GM12878 (cell line): ENCODE measurements at regions not wholly inside any gene's neighbourhood (a gene's known extent, or its start where the extent isn't known, plus 50 kb on each side); places are given as distances from the start of the nearest gene placed in this dataset.

Experiments
- ATAC-seq: fragments of 200-7000 bp; cut with Tn5 transposase; 3 replicates; pipeline ENCODE4 v1.9.1; 2020; ENCODE audit warnings: mild to moderate bottlenecking, moderate library complexity
- BruUV-seq: library from RNA; stranded (reverse); fragments of 400-500 nt; replicated peaks from 2 replicates; lab custom pipeline; 2021; lab: Mats Ljungman, UMichigan
- CTCF ChIA-PET: fragments of 300-600 bp; sonication (Branson Sonifier 250); formaldehyde crosslinking; extraction: SDS; loops from one replicate; lab custom pipeline; 2021; ENCODE audit warnings: inconsistent platforms; lab: Yijun Ruan, JAX
- POLR2A ChIA-PET: fragments of 350-600 bp; formaldehyde crosslinking; extraction: SDS; loops from one replicate; lab custom pipeline; 2021; ENCODE audit warnings: inconsistent platforms; lab: Charles Lee
- RAD21 ChIA-PET: fragments of 300-600 bp; sonication (Branson Sonifier 250); formaldehyde crosslinking; loops from one replicate; lab custom pipeline; 2023; ENCODE audit warnings: antibody characterized with exemption; ENCODE audit not compliant: unreplicated experiment; lab: Charles Lee
- SMC1A ChIA-PET: fragments of 300-600 bp; sonication (Branson Sonifier 250); formaldehyde crosslinking; loops from one replicate; lab custom pipeline; 2023; ENCODE audit not compliant: unreplicated experiment, uncharacterized antibody; lab: Charles Lee
- DNase-seq: peaks from one replicate; pipeline ENCODE4 v3.0.0-alpha.2; 2011; ENCODE audit warnings: low read depth, low spot score
- FAIRE-seq: peaks from 3 replicates; lab custom pipeline; 2011; peaks lifted over from hg19 to GRCh38; lab: Jason Lieb, UNC
- H2AFZ ChIP-seq: 2 replicates; pipeline ENCODE4 v1.6.0; 2011; ENCODE audit warnings: low read depth, low read length, control low read depth; ENCODE audit not compliant: control insufficient read depth
- H3K27ac ChIP-seq: 2 replicates; pipeline ENCODE4 v1.5.1; 2011; ENCODE audit warnings: control low read depth; ENCODE audit not compliant: control insufficient read depth, insufficient read depth
- H3K27me3 ChIP-seq, 2 experiments: replicated peaks in 1 of 2; 2 replicates each; pipeline versions ENCODE4 v1.6.0 to v1.6.1; 2011; ENCODE audit warnings: low read length in 1 of 2; ENCODE audit not compliant: control insufficient read depth in 2 of 2, insufficient read depth in 2 of 2
- H3K36me3 ChIP-seq, 2 experiments: 2 replicates each; pipeline ENCODE4 v1.5.1; 2011; ENCODE audit warnings: low read length in 1 of 2; ENCODE audit not compliant: control insufficient read depth in 2 of 2, insufficient read depth in 2 of 2
- H3K4me1 ChIP-seq: 2 replicates; pipeline ENCODE4 v1.6.1; 2011; ENCODE audit warnings: mild to moderate bottlenecking, low read length, moderate library complexity, mixed read lengths; ENCODE audit not compliant: control insufficient read depth, insufficient read depth
- H3K4me2 ChIP-seq: 2 replicates; pipeline ENCODE4 v1.6.0; 2011; ENCODE audit warnings: control low read depth; ENCODE audit not compliant: control insufficient read depth, insufficient read depth
- H3K4me3 ChIP-seq: fragments of 200-600 bp; sonication (generic); 2 replicates; pipeline ENCODE4 v1.5.1; 2016
- H3K79me2 ChIP-seq: 2 replicates; pipeline ENCODE4 v1.6.0; 2011; ENCODE audit warnings: low read length; ENCODE audit not compliant: control insufficient read depth, insufficient read depth
- H3K9ac ChIP-seq: 2 replicates; pipeline ENCODE4 v1.8.0; 2011; ENCODE audit warnings: low read length, control low read depth, mixed read lengths; ENCODE audit not compliant: control insufficient read depth, insufficient read depth
- H3K9me3 ChIP-seq: replicated peaks from 3 replicates; pipeline ENCODE4 v1.5.1; 2011; ENCODE audit warnings: mild to moderate bottlenecking, low read length; ENCODE audit not compliant: control insufficient read depth, insufficient read depth
- H4K20me1 ChIP-seq: 2 replicates; pipeline ENCODE4 v1.6.0; 2011; ENCODE audit not compliant: control insufficient read depth, insufficient read depth
- CEBPZ ChIP-seq: fragments of 150-350 bp; IDR thresholded peaks from 2 replicates; pipeline ENCODE4 v1.6.1; 2016; ENCODE audit warnings: low read depth, low read length
- CTCF ChIP-seq, 3 experiments: IDR thresholded peaks in 2 of 3; conservative IDR thresholded peaks in 1 of 3; 2 replicates each; pipeline ENCODE4 v1.5.1; 2011; ENCODE audit warnings: low read depth in 3 of 3, low read length in 3 of 3, mild to moderate bottlenecking in 3 of 3, control low read depth in 2 of 3, moderate library complexity in 2 of 3, inconsistent platforms in 1 of 3, mixed read lengths in 1 of 3; ENCODE audit not compliant: control insufficient read depth in 2 of 3, insufficient read depth in 1 of 3; ENCODE audit errors: extremely low read depth in 1 of 3
- E2F8 ChIP-seq: fragments of 450-650 bp; IDR thresholded peaks from 2 replicates; pipeline ENCODE4 v1.6.1; 2018; ENCODE audit warnings: mild to moderate bottlenecking, low read depth, moderate library complexity; ENCODE audit not compliant: partially characterized antibody
- ELK1 ChIP-seq: IDR thresholded peaks from 2 replicates; pipeline ENCODE4 v1.6.1; 2012; ENCODE audit warnings: low read depth, low read length, improper control_type of control experiment
- RCOR1 ChIP-seq: conservative IDR thresholded peaks from 2 replicates; pipeline ENCODE4 v1.6.1; 2012; ENCODE audit warnings: low read depth, low read length, improper control_type of control experiment
- REST ChIP-seq: IDR thresholded peaks from 2 replicates; pipeline ENCODE4 v1.6.1; 2012; ENCODE audit warnings: mild to moderate bottlenecking, low read depth, low read length
- SMAD1 ChIP-seq: fragments of 450-650 bp; IDR thresholded peaks from 2 replicates; pipeline ENCODE4 v1.6.1; 2018; ENCODE audit warnings: mild to moderate bottlenecking, low read depth; ENCODE audit not compliant: partially characterized antibody
- SRF ChIP-seq, 2 experiments: IDR thresholded peaks; 2 replicates each; pipeline ENCODE4 v1.6.1; 2011; ENCODE audit warnings: low read depth in 2 of 2, low read length in 2 of 2, mild to moderate bottlenecking in 1 of 2, moderate library complexity in 1 of 2
- YY1 ChIP-seq: IDR thresholded peaks from 2 replicates; pipeline ENCODE4 v1.6.1; 2011; ENCODE audit warnings: low read depth, mild to moderate bottlenecking, low read length
- WGBS: methylation state at CpG from one replicate; pipeline ENCODE4 v1.1.6; 2016; ENCODE audit warnings: low lambda C conversion rate; ENCODE audit not compliant: insufficient replicate concordance, insufficient coverage; ENCODE audit errors: missing lambda C conversion rate; 5-methylcytosine and 5-hydroxymethylcytosine counted together
- in situ Hi-C: fragments of 300-500 bp; cut with MboI; formaldehyde crosslinking; loops from 9 replicates; pipeline ENCODE4 v1.14.3; 2018; ENCODE audit warnings: mixed read lengths
- intact Hi-C: fragments of 100-400 bp; cut with micrococcal nuclease; formaldehyde crosslinking; loops from one replicate; pipeline ENCODE4 v1.14.2; 2022; ENCODE audit not compliant: unreplicated experiment

GRCh38 chr18:68564351-68564750, 150.6 kb downstream of the TMX3 start (continued):
- TF ChIP-seq SMAD1 (no peak), CTCF (IDR thresholded peaks at IDR 0.05 in 2 of 3, conservative IDR thresholded peaks at IDR 0.05 in 1 of 3; ENCODE audit: control insufficient read depth in 2 of 3, extremely low read depth in 1 of 3, insufficient read depth in 1 of 3, low read depth in 3 of 3, low read length in 3 of 3) (no peak)

- no peaks in the 10 kb centered on the region for H3K36me3 ChIP-seq
- H3K4me2 ChIP-seq, result no peak overlapping the region
- SMC1A ChIA-PET, result no interaction called here
- no peak overlapping the region for H3K27ac ChIP-seq
- H3K4me3 ChIP-seq, result no peak overlapping the region
- 31% methylated on average over 2 of the region's 2 CpGs for WGBS
- FAIRE-seq (no peak), DNase-seq (no peak), ATAC-seq (no peak)
- no peaks in the 10 kb centered on the region; a peak in 1 of 4 replicates for H3K27me3 ChIP-seq
- no TSS peak for BruUV-seq
- no peak overlapping the region for H3K9ac ChIP-seq
- H3K4me1 ChIP-seq, result no peaks in the 10 kb centered on the region
- H2AFZ ChIP-seq, result no peak overlapping the region
- H4K20me1 ChIP-seq, result no peaks in the 10 kb centered on the region
- in situ Hi-C loops (no loop called here), intact Hi-C loops (no loop called here)
- CTCF ChIA-PET, result no interaction called here
- no peaks in the 10 kb centered on the region for H3K79me2 ChIP-seq
- POLR2A ChIA-PET, result no interaction called here
- H3K9me3 ChIP-seq, result no peaks in the 10 kb centered on the region
- RAD21 ChIA-PET, result no interaction called here
- no peak for TF ChIP-seq E2F8
- TF ChIP-seq YY1, result no peak
- TF ChIP-seq RCOR1, result no peak
- no peak for TF ChIP-seq CEBPZ
- TF ChIP-seq SRF (IDR thresholded peaks at IDR 0.05; ENCODE audit: low read depth in 2 of 2, low read length in 2 of 2), result no peak
- no peak for TF ChIP-seq ELK1
- TF ChIP-seq REST, result no peak
These were observed 154.8 kb downstream of the TMX3 start for GRCh38 chr18:68560128-68560527.
